ENCODE measurements at regions not wholly inside any gene's neighbourhood (a gene's known extent, or its start where the extent isn't known, plus 50 kb on each side); places are given as distances from the start of the nearest gene placed in this dataset.

DNA sequence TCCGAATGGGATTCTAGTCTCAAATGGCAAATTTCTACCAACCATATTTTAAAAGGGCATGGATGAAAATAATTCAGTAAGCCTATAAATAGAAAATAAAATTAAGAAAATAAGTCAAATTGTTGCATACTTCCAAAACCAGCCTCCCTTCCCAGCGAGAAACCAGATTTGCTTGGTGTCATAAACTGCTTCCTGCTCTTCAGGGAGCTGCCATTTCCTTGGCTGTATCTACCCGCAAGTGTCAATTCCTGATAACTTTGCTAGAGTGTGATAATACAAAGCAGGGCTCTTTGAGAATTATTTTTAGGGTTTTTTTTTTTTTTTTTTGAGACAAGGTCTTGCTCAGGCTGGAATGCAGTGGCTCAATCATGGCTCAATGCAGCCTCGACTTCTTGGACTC is 62.3 kb downstream of the S1PR1 start:
- TF ChIP-seq, protein P1, sequence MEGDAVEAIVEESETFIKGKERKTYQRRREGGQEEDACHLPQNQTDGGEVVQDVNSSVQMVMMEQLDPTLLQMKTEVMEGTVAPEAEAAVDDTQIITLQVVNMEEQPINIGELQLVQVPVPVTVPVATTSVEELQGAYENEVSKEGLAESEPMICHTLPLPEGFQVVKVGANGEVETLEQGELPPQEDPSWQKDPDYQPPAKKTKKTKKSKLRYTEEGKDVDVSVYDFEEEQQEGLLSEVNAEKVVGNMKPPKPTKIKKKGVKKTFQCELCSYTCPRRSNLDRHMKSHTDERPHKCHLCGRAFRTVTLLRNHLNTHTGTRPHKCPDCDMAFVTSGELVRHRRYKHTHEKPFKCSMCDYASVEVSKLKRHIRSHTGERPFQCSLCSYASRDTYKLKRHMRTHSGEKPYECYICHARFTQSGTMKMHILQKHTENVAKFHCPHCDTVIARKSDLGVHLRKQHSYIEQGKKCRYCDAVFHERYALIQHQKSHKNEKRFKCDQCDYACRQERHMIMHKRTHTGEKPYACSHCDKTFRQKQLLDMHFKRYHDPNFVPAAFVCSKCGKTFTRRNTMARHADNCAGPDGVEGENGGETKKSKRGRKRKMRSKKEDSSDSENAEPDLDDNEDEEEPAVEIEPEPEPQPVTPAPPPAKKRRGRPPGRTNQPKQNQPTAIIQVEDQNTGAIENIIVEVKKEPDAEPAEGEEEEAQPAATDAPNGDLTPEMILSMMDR (IDR thresholded peaks at IDR 0.05) = no peak
- TF ChIP-seq POLR2AphosphoS5 (IDR thresholded peaks at IDR 0.05) (no peak), POLR2A (IDR thresholded peaks at IDR 0.05; ENCODE audit: low read depth) (no peak), EP300 (IDR thresholded peaks at IDR 0.05) (no peak)
